Suppressor macrophage treated with lipopolysaccharide for 1 hour (primary cell): ENCODE measurements at regions not wholly inside any gene's neighbourhood (a gene's known extent, or its start where the extent isn't known, plus 50 kb on each side); places are given as distances from the start of the nearest gene placed in this dataset.
"Not testable (repeated sequence)": the region's sequence is repeated elsewhere in the genome, so short reads cannot be mapped to it uniquely, and the experiment has no call there.

Experiments used
- DNase-seq, 3 donors: peaks; one replicate each; pipeline ENCODE4 v3.0.0-alpha.2; 2020 to 2022

GRCh38 chr13:65937251-65937650 is 1292.9 kb downstream of the PCDH9 start:
- DNase-seq: no peak

DNA sequence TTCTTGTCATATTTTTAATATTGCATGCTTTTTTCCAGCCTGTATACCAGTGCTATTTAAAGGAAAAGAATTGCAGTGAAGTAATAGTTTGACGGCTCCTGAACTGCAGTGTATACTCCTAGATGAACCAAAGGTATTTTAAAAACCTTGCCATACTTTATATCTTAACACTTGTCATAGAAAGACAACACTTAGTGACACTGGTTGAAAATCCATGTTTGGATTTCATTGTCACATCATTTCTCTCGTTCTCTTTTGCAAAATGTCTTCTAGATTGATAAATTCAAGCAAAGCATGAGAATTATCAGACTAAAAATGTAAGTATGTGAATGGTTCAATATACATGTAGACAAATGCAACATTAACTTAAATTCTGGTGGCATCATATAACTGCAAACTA is 1293.9 kb downstream of the PCDH9 start:
- no peak for DNase-seq

- DNase-seq: no peak
Measured at GRCh38 chr13:65932587-65933239, 1297.4 kb downstream of the PCDH9 start.

DNA sequence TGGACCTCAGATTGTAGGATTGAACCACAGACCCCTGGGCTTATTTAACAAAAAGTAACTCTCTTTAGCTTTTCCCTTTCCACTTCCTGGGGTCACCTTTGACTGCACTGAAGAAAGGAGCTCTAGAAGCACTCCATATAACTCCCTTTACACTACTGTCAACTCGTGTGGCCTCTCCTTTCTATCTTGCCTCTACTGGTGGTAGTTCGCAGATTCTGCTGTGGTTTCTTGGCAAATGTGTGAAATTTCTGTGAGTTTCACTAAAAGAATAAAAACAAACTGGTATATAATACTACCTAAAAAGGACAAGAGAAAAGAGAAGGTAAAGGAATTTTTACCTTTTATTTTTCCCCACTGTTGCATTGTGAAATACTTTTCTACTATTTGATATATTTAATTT is 1298.1 kb downstream of the PCDH9 start:
- no peak for DNase-seq

GRCh38 chr13:65929436-65929835 is 1300.7 kb downstream of the PCDH9 start:
- no peak for DNase-seq

DNA sequence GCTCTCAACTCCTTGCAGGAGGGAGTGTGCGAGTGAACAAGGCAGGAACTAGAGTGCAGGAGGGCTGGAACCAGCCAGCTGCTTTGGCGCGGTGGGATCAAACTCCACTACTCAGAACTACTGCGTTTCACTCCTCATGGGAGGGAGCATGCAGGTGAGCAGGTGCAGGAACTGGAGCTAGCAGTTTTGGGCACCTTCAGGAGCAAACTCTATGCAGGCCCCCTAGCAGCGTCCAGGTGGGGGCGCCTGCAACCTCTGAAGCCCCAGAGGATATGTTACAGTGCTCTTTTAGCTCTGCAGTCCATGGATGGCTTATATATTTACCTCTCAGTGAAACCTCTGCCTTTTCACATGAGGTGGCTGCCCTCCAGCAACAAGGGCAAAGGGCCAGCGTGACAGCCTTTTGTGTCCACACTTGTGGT is 1303.4 kb downstream of the PCDH9 start:
- DNase-seq: no peak

DNA sequence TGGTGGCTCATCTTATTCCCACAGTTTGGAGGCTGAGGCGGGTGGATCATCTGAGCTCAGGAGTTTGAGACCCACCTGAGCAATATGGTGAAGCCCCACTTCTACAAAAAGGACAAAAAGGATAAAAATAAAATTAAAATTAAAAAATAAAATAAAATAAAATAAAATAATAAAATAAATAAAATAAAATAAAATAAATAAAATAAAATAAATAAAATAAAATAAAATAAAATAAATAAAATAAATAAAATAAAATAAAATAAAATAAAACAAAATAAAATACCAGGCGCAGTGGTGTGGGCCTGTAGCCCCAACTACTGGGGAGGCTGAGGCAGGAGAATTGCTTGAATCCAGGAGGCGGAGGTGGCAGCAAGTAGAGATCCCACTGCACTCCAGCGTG is 1307.3 kb downstream of the PCDH9 start:
- DNase-seq: not testable (repeated sequence)

DNA sequence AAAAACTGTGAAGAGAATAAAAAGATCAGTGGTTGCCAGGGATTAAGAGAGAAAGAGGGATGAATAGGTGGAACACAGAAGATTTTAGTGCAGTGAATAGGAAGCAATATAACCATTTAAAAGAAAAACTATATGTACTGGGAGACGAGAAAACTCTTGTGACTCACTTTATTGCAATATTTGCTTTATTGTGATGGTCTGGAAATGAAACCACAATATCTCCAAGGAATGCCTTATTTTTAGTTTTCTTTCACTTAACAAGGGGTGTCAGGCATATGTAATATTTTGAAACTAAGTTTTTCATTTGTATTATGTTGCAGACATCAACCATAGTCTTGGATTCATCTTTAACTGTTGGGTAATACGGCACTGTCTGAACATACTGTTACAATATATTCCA is 1308.2 kb downstream of the PCDH9 start:
- DNase-seq: no peak

DNA sequence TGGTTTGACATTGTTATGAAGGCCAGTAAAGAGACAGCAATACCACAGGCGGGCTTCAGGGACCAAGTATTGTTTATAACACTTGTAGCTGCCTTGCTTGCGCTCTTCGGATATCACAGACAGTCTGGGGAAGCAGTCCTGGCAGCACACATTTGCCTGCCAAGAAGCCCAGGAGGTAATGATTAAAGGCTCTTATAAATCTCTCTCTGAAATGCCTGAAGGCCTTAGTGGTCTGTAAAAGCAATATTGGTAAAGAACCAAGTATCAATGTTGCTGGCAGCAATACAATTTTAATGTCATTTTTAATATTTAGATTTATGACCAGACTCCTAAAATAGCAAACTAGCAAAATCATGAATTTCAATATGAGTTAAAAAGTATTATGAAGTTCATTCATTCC is 1312.4 kb downstream of the PCDH9 start:
- no peak for DNase-seq

- DNase-seq: no peak
Measured at GRCh38 chr13:65915195-65915594, 1314.9 kb downstream of the PCDH9 start.

- no peak for DNase-seq
Measured at GRCh38 chr13:65914716-65915115, 1315.4 kb downstream of the PCDH9 start.

DNA sequence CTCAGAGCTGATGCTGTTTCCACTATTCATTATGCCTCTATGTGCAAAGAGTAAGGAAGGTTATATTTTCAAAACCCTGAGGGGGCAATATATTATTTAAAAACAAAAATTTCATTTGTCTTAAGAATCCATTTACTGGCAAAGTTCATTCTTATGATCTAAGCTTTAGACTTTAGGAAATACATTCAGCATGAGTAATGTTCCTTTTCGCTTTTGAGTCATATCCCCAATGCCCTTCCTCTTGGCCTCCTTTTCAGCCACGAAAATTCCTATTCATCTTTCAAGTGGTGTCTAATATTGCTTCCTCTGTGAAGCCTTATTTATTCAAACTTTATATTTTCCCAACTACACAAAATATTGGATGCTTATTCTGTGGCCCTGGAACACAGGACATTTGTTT is 1317.0 kb downstream of the PCDH9 start:
- DNase-seq: no peak

GRCh38 chr13:65912516-65912915 is 1317.6 kb downstream of the PCDH9 start:
- no peak for DNase-seq

DNA sequence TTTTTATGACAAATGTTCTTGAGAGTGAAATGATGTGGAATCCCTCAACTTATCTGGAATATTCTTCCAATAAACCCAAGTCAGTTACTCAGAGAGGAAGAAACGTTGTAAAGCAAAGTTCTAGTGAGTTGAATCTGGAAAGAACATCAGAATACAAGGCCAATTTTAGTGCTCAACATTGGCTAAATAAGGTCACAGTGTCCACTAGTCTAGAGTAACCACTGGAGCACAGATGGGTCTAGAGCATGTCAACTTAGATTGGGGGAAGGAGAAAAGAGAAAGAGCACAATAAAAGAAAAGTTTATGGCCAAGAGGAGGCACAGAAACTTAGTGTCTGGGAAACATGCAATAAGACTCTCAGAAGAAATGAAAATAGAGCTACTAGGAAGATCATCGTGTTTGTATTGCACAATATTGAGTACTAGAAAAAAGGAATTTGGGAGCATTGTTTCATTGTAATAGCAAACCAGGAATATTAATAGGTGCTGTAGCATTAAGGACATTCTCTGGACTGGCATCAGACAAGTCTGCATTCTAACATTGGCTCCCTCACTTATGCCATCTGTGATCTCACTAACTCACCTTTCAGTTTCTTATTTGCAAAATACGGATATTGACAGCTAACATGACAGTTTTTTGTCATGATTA is 1318.5 kb downstream of the PCDH9 start:
- no peak for DNase-seq

GRCh38 chr13:65909501-65909900 is 1320.6 kb downstream of the PCDH9 start:
- DNase-seq: no peak

- DNase-seq: no peak
Measured at GRCh38 chr13:65907666-65908525, 1322.2 kb downstream of the PCDH9 start.

GRCh38 chr13:65901723-65902122 is 1328.4 kb downstream of the PCDH9 start:
- DNase-seq: no peak

GRCh38 chr13:65894049-65894448 is 1336.1 kb downstream of the PCDH9 start:
- DNase-seq: no peak

- no peak for DNase-seq
Measured at GRCh38 chr13:65892859-65893258, 1337.3 kb downstream of the PCDH9 start.

- no peak for DNase-seq
Measured at GRCh38 chr13:65889368-65889767, 1340.8 kb downstream of the PCDH9 start.

- DNase-seq: no peak
Measured at GRCh38 chr13:65882810-65883209, 1347.3 kb downstream of the PCDH9 start.

DNA sequence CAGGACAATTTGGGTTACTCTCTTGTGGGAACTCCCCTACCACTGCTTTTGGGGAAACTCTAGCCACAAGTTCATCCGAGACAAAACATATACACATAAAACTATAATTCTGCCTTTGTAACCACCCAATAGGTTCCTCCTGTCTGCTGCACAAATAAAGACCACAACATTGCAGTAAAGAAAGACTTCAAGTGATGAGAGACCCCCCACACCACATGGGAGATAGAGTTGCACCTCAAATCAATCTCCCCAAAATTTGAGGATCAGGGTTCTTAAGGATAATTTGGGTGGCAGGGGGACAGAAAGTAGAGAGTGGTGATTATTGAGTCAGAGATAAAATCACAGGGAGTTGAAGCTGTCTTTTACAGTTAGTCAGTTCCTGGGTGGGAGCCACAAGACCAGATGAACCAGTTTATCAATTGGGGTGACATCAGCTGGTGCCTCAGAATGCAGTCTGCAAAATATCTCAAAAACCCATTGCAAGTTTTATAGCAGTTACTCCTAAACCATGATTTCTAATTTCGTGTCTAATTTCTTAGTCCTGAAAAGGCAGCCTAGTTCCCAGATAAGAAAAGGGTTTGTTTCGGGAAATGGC is 1348.5 kb downstream of the PCDH9 start:
- DNase-seq: no peak

DNA sequence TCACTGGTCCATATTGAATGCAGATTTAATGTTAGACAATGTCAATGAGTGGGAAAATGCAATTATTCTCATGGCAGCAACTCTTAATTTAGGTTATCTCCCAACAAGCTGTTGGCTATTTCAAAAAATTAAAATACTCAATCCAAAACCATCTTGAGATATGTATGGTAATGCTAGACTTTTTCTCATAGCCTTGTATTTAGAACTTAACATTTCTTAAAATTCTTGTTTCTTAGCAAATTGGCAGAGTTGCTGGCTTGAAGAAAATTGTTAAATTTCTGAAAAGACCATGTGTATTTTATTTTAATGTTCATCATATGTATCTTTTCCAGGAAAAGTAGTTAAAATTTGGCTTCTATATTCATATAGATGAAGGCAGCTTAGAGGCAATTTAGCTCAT is 1355.1 kb downstream of the PCDH9 start:
- DNase-seq: no peak

DNA sequence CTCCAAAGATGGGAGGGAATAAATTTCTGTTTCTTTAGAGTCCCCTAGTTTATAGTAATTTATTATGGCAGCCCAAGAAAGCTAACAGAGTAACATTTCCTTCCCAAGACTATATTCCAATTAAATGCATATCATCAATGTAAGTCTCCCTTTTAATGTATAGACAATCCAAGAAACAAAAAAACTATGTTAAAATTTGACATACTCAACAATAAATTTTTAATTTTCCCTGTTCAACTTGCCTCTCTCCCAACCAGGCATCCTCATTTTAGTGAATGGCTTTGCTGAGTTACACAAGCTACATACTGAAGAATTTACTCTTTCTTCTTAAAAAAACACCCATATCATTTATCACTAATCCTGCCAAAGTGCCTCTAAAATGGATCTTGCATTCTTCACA is 1357.7 kb downstream of the PCDH9 start:
- no peak for DNase-seq
